ENCODE measurements at regions not wholly inside any gene's neighbourhood (a gene's known extent, or its start where the extent isn't known, plus 50 kb on each side); places are given as distances from the start of the nearest gene placed in this dataset.

GRCh38 chr10:121288011-121288410 is 310.2 kb downstream of the FGFR2 start:
- Histone ChIP-seq H3K4me3 (ENCODE audit: insufficient read depth, low read length, poor library complexity, severe bottlenecking) (no peak overlapping the region), H3K27ac (ENCODE audit: low read depth, low read length) (no peak overlapping the region), H4K20me1 (ENCODE audit: low read depth, low read length) (no peaks in the 10 kb centered on the region), H3K9ac (ENCODE audit: low read length) (no peak overlapping the region), H2AFZ (ENCODE audit: low read depth, low read length, severe bottlenecking) (no peak overlapping the region), H3K9me3 (ENCODE audit: insufficient read depth, low read length) (no peaks in the 10 kb centered on the region), H3K9me2 (replicated peaks; ENCODE audit: insufficient read depth, low read length) (no peaks in the 10 kb centered on the region), H3K36me3 (ENCODE audit: low read length) (no peaks in the 10 kb centered on the region), H3F3A (ENCODE audit: insufficient read depth) (no peaks in the 10 kb centered on the region), H3K27me3 (ENCODE audit: low read length) (no peaks in the 10 kb centered on the region), H3K79me2 (ENCODE audit: insufficient read depth, low read length) (no peaks in the 10 kb centered on the region), H3K4me2 (ENCODE audit: low read depth, low read length, poor library complexity, severe bottlenecking) (no peak overlapping the region)
- TF ChIP-seq EZH2phosphoT487 (conservative IDR thresholded peaks at IDR 0.05; ENCODE audit: low read length) (no peak), CTCF (IDR thresholded peaks at IDR 0.05; ENCODE audit: insufficient read depth, low read length, poor library complexity, severe bottlenecking) (no peak)

- no peaks in the 10 kb centered on the region for H3K27me3 ChIP-seq (ENCODE audit: low read length)
- TF ChIP-seq CTCF (IDR thresholded peaks at IDR 0.05; ENCODE audit: insufficient read depth, low read length, poor library complexity, severe bottlenecking) = no peak
- no peak for TF ChIP-seq EZH2phosphoT487 (conservative IDR thresholded peaks at IDR 0.05; ENCODE audit: low read length)
- no peaks in the 10 kb centered on the region for H4K20me1 ChIP-seq (ENCODE audit: low read depth, low read length)
- no peak overlapping the region for H3K4me2 ChIP-seq (ENCODE audit: low read depth, low read length, poor library complexity, severe bottlenecking)
- H3K27ac ChIP-seq (ENCODE audit: low read depth, low read length) = no peak overlapping the region
- no peak overlapping the region for H2AFZ ChIP-seq (ENCODE audit: low read depth, low read length, severe bottlenecking)
- no peaks in the 10 kb centered on the region for H3K9me3 ChIP-seq (ENCODE audit: insufficient read depth, low read length)
- no peaks in the 10 kb centered on the region for H3K36me3 ChIP-seq (ENCODE audit: low read length)
- no peak overlapping the region for H3K4me3 ChIP-seq (ENCODE audit: insufficient read depth, low read length, poor library complexity, severe bottlenecking)
- H3F3A ChIP-seq (ENCODE audit: insufficient read depth) = no peaks in the 10 kb centered on the region
- H3K9me2 ChIP-seq (replicated peaks; ENCODE audit: insufficient read depth, low read length) = no peaks in the 10 kb centered on the region
- H3K79me2 ChIP-seq (ENCODE audit: insufficient read depth, low read length) = no peaks in the 10 kb centered on the region
- H3K9ac ChIP-seq (ENCODE audit: low read length) = no peak overlapping the region
Measured at GRCh38 chr10:121288864-121289661, 309.2 kb downstream of the FGFR2 start.

- Histone ChIP-seq H3K36me3 (ENCODE audit: low read length) (no peaks in the 10 kb centered on the region), H2AFZ (ENCODE audit: low read depth, low read length, severe bottlenecking) (no peak overlapping the region), H3K4me2 (ENCODE audit: low read depth, low read length, poor library complexity, severe bottlenecking) (no peak overlapping the region), H3K27ac (ENCODE audit: low read depth, low read length) (no peak overlapping the region), H3K27me3 (ENCODE audit: low read length) (no peaks in the 10 kb centered on the region), H3K9me2 (replicated peaks; ENCODE audit: insufficient read depth, low read length) (no peaks in the 10 kb centered on the region), H4K20me1 (ENCODE audit: low read depth, low read length) (no peaks in the 10 kb centered on the region), H3K9me3 (ENCODE audit: insufficient read depth, low read length) (no peaks in the 10 kb centered on the region), H3K9ac (ENCODE audit: low read length) (no peak overlapping the region), H3F3A (ENCODE audit: insufficient read depth) (no peaks in the 10 kb centered on the region), H3K4me3 (ENCODE audit: insufficient read depth, low read length, poor library complexity, severe bottlenecking) (no peak overlapping the region), H3K79me2 (ENCODE audit: insufficient read depth, low read length) (no peaks in the 10 kb centered on the region)
- TF ChIP-seq CTCF (IDR thresholded peaks at IDR 0.05; ENCODE audit: insufficient read depth, low read length, poor library complexity, severe bottlenecking) (no peak), EZH2phosphoT487 (conservative IDR thresholded peaks at IDR 0.05; ENCODE audit: low read length) (no peak)
Measured at GRCh38 chr10:121289800-121290199, 308.4 kb downstream of the FGFR2 start.
